HEK293T (cell line): ENCODE measurements at regions not wholly inside any gene's neighbourhood (a gene's known extent, or its start where the extent isn't known, plus 50 kb on each side); places are given as distances from the start of the nearest gene placed in this dataset.

Experiments used
- ARNT ChIP-seq: fragments of 450-650 bp; IDR thresholded peaks from 2 replicates; pipeline ENCODE4 v1.6.1; 2017; ENCODE audit warnings: mild to moderate bottlenecking
- BHLHE40 ChIP-seq: fragments of 450-650 bp; IDR thresholded peaks from 2 replicates; pipeline ENCODE4 v1.6.1; 2016; ENCODE audit warnings: mild to moderate bottlenecking, moderate library complexity, borderline replicate concordance
- ELF4 ChIP-seq: fragments of 450-650 bp; IDR thresholded peaks from 2 replicates; pipeline ENCODE4 v1.6.1; 2017; ENCODE audit warnings: antibody characterized with exemption
- FOXA1 ChIP-seq: fragments of 450-650 bp; IDR thresholded peaks from 2 replicates; pipeline ENCODE4 v1.6.1; 2016; ENCODE audit warnings: mild to moderate bottlenecking
- FOXK2 ChIP-seq: fragments of 450-650 bp; IDR thresholded peaks from 2 replicates; pipeline ENCODE4 v1.6.1; 2016; ENCODE audit warnings: mild to moderate bottlenecking
- FOXM1 ChIP-seq: fragments of 450-650 bp; IDR thresholded peaks from 2 replicates; pipeline ENCODE4 v1.6.1; 2017; ENCODE audit warnings: mild to moderate bottlenecking, borderline replicate concordance
- HDGF ChIP-seq: fragments of 450-650 bp; IDR thresholded peaks from 2 replicates; pipeline ENCODE4 v1.6.1; 2017; ENCODE audit warnings: antibody characterized with exemption, borderline replicate concordance
- SP1 ChIP-seq: fragments of 450-650 bp; IDR thresholded peaks from 2 replicates; pipeline ENCODE4 v1.6.1; 2017
- SUZ12 ChIP-seq: fragments of 450-650 bp; IDR thresholded peaks from 2 replicates; pipeline ENCODE4 v1.6.1; 2016; ENCODE audit warnings: mild to moderate bottlenecking
- TARDBP ChIP-seq: fragments of 450-650 bp; IDR thresholded peaks from 2 replicates; pipeline ENCODE4 v1.6.1; 2016

GRCh38 chr18:42338683-42339082 is 383.6 kb downstream of the PIK3C3 start:
- TF ChIP-seq FOXK2 (no peak), ELF4 (no peak), HDGF (no peak), SUZ12 (no peak), SP1 (no peak), BHLHE40 (no peak), FOXA1 (no peak), TARDBP (no peak), ARNT (no peak), FOXM1 (no peak)
